Pons (tissue), 1 donor: ENCODE measurements at regions not wholly inside any gene's neighbourhood (a gene's known extent, or its start where the extent isn't known, plus 50 kb on each side); places are given as distances from the start of the nearest gene placed in this dataset.

Experiments used
- DNase-seq: peaks from one replicate; pipeline ENCODE4 v3.0.0-alpha.2; 2016; ENCODE audit warnings: low spot score

DNA sequence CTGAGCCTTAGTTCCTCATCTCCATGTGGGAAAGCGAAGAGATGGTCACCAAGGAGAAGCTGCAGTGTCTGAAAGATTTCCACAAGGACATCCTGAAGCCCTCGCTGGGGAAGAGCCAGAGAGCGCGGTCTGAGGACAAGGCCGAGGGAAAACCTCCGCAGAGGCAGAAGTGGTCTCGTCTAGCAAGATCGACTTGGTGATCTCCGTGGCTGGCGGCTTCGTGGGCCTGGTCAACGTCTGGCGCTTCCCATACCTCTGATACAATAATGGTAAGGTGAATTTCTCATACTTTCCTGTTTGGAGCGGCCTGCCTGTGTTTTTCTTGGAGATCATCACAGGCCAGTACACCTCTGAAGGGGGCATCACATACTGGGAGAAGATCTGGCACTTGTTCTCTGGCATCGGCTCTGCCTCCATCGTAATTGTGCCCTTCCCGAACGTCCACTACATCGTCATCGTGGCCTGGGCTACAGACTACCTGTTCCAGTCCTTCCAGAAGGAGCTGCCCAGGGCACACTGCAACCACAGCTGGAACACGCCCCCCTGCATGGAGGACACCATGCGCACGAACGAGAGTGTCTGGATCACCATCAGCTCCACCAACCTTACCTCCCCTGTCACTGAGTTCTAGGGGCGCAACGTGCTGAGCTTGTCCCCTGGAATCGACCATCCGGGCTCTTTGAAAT lies 841.1 kb upstream of the TMPRSS15 start:
- DNase-seq: no peak

DNA sequence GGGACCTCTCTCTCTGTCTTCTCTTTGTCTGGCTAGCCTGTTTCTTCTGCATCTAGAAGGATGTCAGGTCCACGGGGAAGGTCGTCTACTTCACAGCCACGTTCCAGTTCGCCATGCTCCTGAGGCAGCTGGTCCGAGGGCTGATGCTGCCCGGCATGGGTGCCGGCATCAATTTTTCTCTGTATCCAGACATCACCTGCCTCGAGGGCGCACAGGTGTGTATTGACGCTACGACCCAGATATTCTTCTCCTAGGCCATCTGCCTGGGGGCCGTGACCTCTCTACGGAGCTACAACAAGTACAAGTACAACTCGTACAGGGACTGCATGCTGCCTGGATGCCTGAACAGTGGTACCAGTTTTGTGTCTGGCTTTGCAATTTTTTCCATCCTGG lies 841.6 kb upstream of the TMPRSS15 start:
- no peak for DNase-seq

DNA sequence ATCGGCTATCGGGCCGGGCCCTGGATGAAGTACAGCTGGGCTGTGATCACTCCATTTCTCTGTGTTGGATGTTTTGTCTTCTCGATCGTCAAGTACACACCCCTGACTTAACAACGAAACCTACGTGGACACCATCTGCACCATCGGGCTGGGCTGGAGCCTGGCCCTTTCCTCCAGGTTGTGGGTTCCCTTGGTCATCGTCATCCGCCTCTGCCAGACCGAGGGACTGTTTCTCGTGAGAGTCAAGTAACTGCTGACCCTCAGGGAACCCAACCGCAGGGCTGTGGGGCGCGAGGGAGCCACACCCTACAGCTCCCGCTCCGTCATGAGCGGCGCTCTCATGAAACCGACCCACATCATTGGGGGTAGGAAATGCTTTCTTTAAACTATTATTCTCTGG lies 842.4 kb upstream of the TMPRSS15 start:
- no peak for DNase-seq

DNA sequence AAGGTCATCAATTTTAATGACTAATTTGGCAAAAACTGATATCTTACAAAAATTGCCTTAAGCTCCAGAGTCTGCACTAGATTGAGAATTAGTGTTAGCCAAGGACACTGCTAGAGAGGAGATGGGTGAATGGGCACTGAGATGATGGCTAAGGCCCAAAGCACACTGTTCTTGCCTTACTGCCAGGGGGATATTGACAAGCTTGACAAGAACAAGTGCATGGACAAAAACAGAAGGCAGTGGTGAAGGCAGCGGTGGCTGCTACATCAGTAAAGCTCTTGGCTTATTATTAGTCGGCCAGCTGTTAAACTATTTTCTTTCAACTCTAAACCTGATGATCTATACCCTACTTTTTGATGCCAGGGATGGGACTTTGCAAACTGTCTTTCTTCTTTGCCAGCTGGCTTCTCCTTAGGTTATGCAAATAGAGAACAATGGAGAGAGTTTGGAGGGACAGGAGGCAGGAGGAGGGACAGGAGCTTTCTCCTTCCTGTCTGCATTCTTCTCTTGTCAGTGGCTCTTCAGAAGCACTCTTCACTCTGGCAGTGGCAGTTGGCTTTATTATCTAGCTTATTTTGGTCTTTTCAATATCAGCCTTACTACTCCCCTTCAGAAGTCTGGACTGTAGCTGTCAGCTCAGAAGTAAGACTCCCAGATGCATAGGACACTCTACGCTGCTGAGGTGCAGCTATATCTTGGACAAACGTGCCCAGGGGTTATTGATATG lies 853.5 kb upstream of the TMPRSS15 start:
- no peak for DNase-seq

DNA sequence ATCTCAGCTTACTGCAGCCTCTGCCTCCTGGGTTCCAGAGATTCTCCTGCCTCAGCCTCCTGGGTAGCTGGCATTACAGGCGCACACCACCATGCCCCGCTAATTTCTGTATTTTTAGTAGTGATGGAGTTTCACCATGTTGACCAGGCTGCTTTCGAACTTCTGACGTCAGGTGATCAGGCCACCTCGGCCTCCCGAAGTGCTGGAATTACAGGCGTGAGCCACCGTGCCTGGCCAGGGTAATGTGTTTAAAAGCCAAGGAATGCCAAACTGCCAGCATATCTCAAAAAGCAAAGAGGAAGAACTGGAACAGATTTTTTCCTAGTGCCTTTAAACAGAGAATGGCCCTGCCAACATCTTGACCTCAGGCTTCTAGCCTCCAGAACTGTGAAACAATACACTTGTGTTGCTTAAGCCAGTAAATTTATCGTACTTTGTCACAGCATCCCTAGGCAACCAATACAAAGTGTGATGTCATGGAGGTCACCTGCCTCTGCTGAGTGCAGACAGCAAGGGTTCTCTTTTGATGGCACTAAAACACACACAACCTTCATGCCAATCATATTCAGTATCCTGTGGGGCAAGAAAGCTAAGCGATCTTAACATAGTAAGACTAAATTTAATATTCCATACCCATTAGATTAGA lies 858.3 kb upstream of the TMPRSS15 start:
- DNase-seq: no peak

DNA sequence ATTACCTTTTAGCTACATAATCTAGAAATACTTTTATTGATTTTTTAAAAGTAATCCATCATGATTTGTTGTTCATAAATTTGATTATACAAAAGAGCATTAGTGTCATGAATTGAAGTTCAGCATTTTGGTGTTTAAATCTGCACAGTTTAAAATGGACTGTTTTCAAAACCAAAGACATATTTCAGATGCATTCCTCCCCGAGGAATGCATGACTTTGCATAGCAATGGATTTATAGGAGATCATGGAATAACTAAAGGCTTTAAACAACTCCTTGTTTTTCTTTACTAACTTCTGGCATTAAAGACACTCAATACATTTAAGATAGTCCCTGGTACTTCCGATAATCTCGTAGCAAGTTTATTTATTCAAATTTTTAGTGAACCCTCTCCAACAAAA lies 863.1 kb upstream of the TMPRSS15 start:
- DNase-seq: no peak

DNA sequence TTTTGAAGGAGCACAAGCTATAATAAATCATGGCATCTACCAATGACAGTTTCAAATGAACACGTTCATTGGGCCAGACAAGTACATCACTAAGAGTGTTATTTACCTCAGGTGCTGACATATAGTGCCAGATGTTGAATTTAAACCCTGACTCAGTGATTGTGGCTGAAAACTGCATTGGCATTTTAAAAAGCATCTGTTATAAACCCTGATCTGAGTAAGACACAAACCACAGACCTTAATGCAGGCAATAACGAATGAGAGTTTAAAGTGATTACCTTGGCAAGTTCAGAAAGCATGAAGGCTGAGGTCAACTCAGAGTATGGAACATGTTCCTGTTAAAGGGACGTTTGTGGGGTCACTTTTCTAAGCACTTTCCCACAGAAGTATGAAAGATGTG lies 865.1 kb upstream of the TMPRSS15 start:
- DNase-seq: no peak

DNA sequence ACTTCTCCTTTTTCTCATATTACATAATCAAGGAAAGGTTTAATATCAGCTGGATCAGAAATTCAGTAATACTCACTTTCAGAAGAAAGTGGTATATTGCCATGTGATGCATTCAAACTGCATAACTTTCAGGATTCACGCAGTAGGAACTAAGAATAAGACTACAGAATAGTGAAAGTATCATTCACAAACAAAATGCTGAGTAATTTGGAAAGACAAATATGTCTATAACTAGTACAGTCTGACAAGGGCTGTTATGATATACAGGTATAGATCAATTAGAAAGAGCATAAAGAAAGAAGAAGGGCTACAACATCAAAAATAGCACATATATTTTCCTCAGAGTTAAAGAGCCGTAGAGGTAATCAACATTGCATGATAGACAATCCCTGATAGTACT lies 871.5 kb upstream of the TMPRSS15 start:
- no peak for DNase-seq

DNA sequence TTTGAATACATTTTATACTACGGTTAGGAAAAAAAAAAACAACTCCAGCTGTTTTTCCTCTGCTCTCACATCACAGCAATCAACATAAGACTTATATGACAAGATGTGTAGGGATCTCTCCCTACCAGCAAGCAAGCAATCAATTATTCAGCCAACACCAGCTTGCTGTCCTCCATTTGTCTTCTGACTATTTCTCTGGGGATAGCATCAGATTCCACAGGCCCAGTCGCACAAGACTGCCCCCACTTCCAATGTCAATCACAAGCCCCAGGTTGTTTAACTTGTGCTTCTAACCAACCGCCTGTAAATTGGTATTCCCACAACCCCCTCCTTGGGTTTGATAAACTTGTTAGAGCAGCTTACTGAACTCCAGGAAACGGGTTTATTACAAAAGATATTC lies 873.1 kb upstream of the TMPRSS15 start:
- no peak for DNase-seq

DNA sequence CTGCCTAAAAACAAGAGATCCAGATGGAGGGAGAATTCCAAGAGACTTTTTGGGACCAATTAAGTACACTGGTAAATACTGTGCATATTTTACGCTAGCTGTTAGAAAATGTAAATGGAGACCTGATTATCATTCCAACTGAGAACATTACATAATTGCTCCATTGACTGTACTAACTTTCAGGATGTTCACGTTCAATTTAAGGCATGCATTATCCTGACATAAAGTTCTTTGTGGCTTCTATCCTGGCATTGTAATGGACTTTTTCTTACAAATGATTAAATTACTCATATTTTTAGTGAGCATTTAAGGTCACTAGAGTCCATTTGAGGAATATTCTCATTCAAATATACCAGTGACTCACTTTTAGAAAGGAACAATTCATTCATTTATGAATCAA lies 883.3 kb upstream of the TMPRSS15 start:
- no peak for DNase-seq

DNA sequence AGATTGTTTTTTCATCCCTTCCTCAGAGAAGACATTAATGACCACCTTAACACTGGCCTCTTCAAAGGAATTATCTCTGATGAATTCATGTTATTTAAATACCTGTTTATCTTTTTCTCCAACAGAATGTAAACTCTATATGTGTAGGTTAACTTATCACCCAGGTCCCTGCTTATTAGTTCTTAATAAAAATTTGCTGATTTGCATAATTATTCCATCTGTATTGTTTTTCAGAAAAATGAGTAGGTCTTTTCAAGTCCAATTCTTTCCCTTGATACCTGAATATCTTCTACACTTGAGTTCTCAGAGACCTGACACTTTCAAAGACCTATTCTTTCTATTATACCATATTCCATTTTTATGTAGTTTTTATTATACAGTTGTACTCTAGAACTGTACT lies 886.7 kb upstream of the TMPRSS15 start:
- DNase-seq: no peak

DNA sequence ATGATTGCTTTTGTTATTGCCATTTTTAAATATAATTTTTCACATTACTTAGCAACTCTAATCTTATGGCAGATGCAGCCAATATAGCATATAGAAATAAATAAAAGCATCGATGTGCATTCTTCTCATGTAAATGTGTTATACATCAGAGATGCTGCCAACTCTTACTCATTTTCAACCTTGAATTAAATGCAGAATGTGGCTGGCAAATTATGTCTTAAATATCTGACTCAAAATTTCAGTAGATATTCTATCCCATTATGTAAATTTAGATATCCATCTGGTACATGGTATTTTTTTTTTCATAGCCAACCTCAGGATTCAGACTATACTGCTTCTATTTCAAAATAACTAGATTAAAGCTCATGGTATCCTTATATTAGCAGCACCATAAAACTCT lies 916.7 kb upstream of the TMPRSS15 start:
- DNase-seq: no peak

DNA sequence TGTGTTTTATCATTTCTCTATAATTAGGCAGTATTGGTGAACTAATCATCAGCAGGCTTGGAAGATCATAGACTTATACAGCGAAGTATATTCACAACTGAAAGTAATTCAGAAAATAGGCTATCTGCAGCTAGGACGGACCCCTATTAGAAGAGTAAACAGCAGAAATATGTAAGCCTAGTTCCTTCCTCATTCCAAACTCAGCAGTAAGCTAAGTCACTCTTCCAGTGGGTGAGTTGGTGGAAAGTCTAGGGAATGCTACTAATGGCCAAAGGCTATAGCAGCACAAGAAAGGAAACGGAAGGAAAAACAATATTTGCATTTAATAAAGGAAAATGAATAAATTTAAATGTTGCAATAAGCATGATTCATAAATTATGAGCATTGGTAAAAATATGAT lies 918.1 kb upstream of the TMPRSS15 start:
- DNase-seq: no peak

DNA sequence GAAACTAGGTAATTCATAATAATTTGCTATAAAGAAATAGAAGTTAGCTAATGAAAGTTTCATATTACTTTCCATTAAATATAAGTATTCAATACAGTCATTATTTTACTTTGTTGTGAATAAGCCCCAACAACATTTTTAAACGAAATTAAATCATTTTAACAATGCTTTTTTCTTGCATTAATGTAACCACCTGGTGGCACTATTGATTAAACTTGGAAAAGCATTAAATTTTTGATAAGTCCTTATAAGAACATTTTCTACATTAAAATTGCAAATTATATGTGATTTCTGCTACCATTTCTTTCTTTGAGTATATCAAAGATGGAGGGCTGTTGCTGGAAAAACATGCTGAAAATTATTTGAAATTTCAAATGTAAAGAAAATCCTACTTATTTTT lies 918.8 kb upstream of the TMPRSS15 start:
- peak; percentile 70 for DNase-seq

DNA sequence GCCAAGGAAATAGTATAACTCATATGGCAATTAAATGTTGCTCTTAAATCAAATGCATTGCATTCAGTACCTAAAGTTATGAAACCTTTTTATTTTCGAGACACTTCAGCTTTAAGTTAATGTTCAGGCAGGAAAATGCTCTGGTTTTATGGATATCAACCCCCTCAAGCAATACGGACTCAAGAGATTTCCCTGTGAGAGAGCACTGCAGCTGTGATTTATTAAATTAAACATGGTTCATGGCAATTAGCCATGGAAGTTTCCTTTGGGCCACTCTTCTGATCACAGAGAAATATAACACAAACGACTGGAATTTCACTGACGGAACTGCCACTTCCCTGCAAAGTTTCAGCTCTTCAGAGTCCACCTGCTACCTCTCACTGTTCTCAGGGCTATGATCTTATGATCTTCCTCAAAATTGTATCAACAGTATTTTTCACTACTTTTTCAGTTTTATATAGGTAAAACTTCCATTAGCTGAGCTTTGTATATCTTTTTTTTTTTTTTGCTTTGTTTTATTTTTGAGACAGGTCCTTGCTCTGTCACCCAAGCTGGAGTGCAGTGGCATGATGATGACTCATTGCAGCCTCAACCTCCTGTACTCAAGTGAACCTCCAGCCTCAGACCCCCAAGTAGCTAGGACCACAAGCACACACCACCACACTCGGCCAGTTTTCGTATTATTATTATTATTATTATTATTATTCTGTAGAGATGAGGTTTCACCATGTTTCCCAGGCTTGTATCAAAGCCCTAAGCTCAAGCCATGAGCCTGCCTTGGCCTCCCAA lies 923.1 kb upstream of the TMPRSS15 start:
- no peak for DNase-seq

DNA sequence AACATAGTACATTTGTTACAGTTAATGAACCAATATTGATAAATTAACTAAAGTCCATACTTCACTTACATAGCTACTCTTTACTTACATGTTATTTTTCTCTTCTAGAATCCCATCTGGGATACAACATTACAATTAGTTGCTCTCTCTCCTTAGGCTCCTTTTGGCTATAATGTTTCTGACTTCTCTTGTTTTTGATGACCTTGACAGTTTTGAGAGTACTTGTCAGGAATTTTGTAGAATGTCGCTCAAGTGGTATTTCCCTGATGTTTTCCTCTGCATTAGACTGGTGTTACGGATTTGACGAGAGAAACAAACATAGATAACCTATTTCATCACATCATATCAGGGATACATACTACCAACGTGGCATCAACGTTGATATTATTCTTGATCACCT lies 925.4 kb upstream of the TMPRSS15 start:
- DNase-seq: no peak

DNA sequence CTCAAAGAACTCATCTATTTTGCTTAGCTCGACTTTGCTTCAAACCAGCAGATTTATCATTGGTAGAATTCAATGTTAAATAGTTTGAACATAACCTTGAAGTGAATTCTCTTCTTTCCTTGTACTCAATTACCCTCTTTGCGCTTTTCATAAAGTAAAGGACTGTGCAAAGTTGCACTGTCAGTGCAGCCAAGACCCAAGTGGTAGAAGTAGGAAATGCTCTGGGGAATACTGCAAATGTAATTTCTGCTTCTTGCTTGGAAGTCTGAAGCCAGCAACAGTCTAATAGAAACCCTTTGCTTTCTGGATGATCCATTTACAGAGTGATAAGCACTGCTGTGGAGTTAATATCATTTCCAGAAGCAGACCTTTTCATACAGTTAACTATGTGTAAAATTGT lies 936.7 kb upstream of the TMPRSS15 start:
- no peak for DNase-seq

DNA sequence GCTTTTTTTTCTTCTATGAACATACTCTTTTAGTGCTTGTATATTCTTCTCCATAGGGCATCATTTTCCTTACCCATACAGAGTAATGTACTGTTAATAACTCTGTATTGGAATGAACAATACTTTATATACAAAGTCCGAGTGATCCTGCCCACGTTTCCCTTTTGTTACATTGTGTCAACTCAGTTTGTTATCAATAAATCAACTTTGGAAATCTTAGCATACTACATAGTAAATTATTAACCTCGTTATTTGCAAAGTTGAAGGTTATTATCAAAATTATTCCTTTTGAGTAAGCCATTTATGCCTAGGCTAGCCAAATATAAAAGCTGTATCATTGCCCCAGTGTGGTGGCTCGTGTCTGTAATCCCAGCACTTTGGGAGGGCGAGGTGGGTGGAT lies 937.4 kb upstream of the TMPRSS15 start:
- no peak for DNase-seq

DNA sequence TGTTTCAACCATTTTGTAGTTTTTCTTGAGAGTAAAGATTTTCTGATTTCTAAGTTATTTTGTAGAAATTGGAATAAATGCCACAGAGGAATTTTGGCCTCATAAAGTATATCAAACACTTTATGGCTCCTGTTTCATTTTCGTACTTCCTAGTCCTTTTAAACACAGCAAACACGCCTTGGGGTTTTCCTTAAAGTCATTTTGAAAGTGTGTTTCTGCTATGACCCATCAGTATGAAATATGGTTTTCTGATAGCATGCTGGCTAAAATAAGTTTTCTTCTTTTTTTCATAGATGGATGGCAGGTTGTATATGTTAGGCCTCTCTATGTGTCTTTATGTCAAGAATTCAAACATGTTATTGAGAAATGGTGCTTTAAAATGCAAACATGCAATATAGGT lies 940.1 kb upstream of the TMPRSS15 start:
- DNase-seq: no peak

DNA sequence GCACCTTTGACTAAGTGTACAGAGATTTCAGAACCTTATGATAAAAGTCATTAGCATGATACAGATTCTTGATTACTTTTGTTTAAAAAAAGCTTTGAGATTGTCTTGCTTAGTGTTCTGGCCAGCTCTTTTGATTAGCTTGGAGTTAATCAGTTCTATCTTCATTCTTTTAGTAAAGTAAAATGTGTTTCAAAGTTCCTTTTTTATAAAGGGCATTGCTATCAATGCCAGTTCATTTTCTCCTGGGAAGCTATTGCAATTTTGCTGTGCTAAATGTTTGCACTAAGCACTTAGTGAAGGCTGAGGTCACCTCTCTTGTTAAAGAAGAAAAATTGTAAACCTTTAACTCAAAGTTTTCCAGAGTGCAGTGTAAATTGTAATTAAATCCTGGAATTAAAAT lies 946.7 kb upstream of the TMPRSS15 start:
- DNase-seq: no peak

DNA sequence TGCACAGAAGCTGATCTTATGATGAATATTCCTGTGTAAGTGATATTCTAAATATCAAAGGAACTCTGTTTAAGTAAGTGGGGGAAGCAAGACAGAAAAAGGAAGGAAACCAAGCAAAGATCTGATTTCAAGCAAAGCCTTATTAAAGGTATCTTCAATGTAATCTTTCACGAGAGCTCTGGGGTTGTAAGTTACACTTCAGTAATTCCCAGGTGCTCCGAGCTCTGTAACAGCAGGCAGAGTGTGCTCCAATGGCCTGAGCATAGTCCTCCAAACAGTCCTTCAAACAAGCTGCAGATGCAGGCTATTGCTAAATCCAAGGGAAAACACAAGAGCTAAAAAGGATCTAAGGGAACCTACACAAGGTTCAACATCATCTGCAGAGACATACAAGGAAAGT lies 949.7 kb upstream of the TMPRSS15 start:
- no peak for DNase-seq

DNA sequence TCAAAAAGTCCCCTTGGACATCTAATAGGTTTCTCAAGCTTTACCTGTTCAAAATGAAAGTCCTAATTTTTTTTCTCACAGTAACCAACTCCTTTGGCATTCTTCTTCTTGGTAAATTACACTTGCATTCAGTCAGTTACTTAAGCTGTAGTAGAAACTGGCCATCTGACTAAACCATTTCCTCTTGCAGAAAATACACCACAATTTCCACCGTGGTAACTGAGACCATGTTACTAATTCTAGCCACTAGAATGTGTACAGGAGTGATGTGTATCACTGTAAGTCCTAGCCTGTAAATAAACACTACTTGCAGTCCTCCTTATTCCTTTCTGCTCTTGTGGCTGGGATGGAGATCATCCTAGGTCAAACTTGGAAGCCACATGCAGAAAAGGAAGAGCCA lies 965.4 kb upstream of the TMPRSS15 start:
- DNase-seq: no peak

DNA sequence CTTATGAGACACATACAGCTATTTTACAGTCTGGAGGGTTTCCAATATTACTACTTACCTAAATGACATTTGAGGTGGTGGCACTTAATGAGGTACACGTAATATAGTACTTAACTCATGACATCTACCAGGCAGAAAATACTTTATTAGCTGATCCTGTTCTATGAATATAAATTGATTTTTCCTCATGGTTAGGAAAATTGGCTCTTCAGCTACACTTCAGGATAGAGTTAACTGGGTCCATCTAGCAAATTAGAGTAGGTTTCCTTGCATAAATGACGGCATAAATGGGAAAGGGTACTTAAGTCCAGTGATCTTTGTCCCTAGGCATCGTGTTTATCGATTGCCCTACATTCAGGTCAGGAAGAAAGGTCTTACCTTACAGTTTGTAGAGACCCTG lies 988.8 kb upstream of the TMPRSS15 start:
- DNase-seq: no peak
